Thyroid gland (tissue), 4 donors: ENCODE measurements at regions not wholly inside any gene's neighbourhood (a gene's known extent, or its start where the extent isn't known, plus 50 kb on each side); places are given as distances from the start of the nearest gene placed in this dataset.

Source experiments
- DNase-seq, 2 donors: peaks; one replicate each; pipeline ENCODE4 v3.0.0-alpha.2; 2019
- H3K27ac ChIP-seq, 3 donors: fragments of 200-600 bp; sonication (generic); 1 replicate in 2 of 3; 2 replicates in 1 of 3; pipeline ENCODE4 v1.5.1; 2016 to 2019; ENCODE audit warnings: mild to moderate bottlenecking in 1 of 3, moderate library complexity in 1 of 3
- H3K27me3 ChIP-seq: fragments of 200-600 bp; sonication (generic); one replicate; pipeline ENCODE4 v1.5.1; 2019
- H3K36me3 ChIP-seq, 2 donors: fragments of 200-600 bp; sonication (generic); one replicate each; pipeline ENCODE4 v1.5.1; 2016 to 2019
- H3K4me1 ChIP-seq, 2 donors: fragments of 200-600 bp; sonication (generic); one replicate each; pipeline ENCODE4 v1.5.1; 2017 to 2019
- H3K4me3 ChIP-seq, 3 donors: fragments of 200-600 bp; sonication (generic); replicated peaks in 1 of 3; 1 replicate in 2 of 3; 2 replicates in 1 of 3; pipeline ENCODE4 v1.5.1; 2016; ENCODE audit warnings: mild to moderate bottlenecking in 1 of 3
- H3K9me3 ChIP-seq: fragments of 200-600 bp; sonication (generic); one replicate; pipeline ENCODE4 v1.5.1; 2017
- POLR2A ChIP-seq, 2 donors: fragments of 450-650 bp; IDR thresholded peaks; one replicate each; pipeline ENCODE4 v1.6.1; 2017; ENCODE audit warnings: antibody characterized with exemption in 2 of 2, mild to moderate bottlenecking in 2 of 2, moderate library complexity in 1 of 2
- WGBS, 2 donors: methylation state at CpG; one replicate each; pipeline ENCODE4 v1.1.5; 2017; 5-methylcytosine and 5-hydroxymethylcytosine counted together
- intact Hi-C: fragments of 100-400 bp; cut with DNase I; formaldehyde crosslinking; loops from one replicate; pipeline ENCODE4 v1.15.1; 2023
- TF ChIP-seq, protein P1 (sequence below), 6 experiments: fragments of 200-600 bp in 3 of 6; fragments of 450-650 bp in 3 of 6; sonication (generic) in 3 of 6; IDR thresholded peaks; one replicate each; pipeline ENCODE4 v1.5.1; 2016 to 2019; ENCODE audit warnings: antibody characterized with exemption in 6 of 6, mild to moderate bottlenecking in 2 of 6, inconsistent platforms in 1 of 6, moderate library complexity in 1 of 6

DNA sequence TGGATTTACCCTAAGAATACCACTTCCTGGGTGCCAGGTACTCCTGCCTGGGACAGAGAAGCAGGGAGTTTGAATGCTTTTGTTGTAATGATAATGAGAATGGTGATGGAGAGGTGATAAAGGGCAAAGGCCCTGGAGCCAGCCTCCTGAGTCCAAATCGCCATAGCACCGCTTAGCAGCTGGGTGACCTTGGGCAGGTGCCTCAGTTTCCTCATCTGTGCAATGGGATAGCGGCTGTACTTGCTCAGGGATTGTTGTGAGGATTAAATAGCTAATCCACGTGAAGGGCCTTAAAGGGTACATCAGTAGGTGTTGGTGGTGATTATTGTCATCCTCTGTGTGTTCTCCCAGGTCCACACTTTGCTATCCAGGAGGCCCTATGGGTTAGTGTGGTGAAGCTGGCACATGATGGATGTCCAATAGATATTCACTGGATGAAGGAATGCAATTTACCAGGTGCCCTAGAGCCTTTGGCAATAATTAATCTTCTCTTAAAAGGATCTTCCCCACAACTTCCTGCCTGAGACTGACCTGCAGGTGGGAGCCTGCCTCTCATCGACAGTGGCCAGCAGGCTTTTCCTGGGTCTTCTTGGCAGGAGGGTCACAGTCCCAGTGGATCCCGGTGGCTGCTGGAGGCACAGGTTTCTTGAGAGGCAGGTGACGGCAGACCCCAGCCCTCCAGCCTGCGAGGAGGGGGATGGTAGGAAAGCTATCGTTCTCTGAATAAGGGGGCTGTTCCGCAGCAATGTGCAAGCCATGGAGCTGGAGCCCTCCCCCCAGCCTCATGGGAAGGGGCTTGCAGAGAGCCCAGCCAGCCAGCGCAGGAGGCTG lies 160.2 kb downstream of the MACROH2A1 start:
- H3K36me3 ChIP-seq: no peaks in the 10 kb centered on the region
- intact Hi-C loops: no loop called here
- H3K4me3 ChIP-seq: no peak overlapping the region
- WGBS, 2 donors: 75 to 78% methylated on average over 10 to 11 of the region's 11 CpGs
- no peak for DNase-seq
- no peaks in the 10 kb centered on the region for H3K27me3 ChIP-seq
- TF ChIP-seq, protein P1, sequence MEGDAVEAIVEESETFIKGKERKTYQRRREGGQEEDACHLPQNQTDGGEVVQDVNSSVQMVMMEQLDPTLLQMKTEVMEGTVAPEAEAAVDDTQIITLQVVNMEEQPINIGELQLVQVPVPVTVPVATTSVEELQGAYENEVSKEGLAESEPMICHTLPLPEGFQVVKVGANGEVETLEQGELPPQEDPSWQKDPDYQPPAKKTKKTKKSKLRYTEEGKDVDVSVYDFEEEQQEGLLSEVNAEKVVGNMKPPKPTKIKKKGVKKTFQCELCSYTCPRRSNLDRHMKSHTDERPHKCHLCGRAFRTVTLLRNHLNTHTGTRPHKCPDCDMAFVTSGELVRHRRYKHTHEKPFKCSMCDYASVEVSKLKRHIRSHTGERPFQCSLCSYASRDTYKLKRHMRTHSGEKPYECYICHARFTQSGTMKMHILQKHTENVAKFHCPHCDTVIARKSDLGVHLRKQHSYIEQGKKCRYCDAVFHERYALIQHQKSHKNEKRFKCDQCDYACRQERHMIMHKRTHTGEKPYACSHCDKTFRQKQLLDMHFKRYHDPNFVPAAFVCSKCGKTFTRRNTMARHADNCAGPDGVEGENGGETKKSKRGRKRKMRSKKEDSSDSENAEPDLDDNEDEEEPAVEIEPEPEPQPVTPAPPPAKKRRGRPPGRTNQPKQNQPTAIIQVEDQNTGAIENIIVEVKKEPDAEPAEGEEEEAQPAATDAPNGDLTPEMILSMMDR (IDR thresholded peaks at IDR 0.05): no peak
- H3K4me1 ChIP-seq: peaks cover 44 to 48% of the 10 kb centered on the region in 2 donors
- H3K27ac ChIP-seq: no peak overlapping the region
- no peaks in the 10 kb centered on the region for H3K9me3 ChIP-seq

DNA sequence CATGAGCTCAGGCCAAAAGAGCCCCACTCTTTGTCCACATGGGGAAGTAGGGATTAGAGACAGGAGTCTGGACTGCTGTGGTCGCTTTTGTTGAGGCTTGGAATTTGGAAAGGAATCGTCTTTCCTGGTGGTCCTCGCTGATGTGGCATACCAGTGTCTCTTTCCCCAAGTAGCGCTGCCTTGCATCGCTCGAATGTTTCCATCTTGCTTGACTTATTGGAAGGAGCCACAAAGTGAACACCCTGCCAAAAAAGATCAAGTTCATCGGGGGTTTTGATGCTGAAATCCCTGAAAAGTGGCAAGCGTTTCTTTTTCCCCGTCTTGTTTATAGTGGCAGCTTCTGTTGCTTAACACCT lies 161.3 kb downstream of the MACROH2A1 start:
- Histone ChIP-seq H3K27ac (no peak overlapping the region), H3K4me1 (peaks cover 43 to 46% of the 10 kb centered on the region in 2 donors), H3K27me3 (no peaks in the 10 kb centered on the region), H3K9me3 (no peaks in the 10 kb centered on the region), H3K4me3 (no peak overlapping the region), H3K36me3 (no peaks in the 10 kb centered on the region)
- 92 to 94% methylated on average over 9 of the region's 9 CpGs for WGBS, 2 donors
- no peak for DNase-seq
- TF ChIP-seq, protein P1 (IDR thresholded peaks at IDR 0.05): no peak
- no peak for TF ChIP-seq POLR2A (IDR thresholded peaks at IDR 0.05)
- intact Hi-C loops: no loop called here

DNA sequence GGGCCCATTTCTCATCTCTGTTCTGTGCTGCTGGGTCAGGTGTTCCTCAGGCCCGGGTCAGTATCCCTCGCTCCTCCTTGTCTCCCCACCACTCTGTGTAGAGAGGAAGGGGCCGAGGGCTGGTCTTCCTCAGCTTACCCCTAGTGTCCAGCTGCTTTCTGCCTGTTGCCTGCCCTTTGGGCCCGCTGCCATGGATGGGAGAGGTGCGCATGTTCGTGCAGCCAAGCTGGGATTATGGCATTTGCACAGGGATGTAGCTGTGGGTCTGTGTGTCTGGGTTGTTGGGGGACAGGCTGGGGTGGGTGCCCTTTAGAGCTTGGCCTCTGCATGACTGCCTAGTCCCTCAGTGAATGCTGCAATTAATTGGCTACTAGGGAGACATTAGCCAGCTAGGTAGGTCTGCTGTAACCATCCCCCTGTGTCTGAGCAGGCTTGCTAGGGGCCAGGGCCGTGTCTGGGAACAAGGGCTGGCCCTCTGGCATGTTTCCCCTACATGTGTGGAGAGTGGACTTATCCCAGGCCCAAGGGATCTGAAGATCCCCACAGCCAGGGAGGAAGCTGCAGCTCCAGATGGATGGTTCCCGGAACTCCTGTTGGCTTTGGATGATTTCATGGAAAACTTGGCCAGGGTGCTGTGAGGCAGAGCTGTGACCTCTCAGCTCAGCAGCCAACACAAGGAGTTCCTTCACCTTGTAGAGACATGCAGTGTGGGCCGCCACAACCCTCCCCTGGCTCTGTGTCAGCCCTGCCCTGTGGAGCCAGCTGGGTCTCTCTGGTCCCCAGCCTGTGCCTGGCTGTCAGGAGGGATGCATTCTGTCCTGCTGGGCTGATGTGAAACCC lies 161.9 kb downstream of the MACROH2A1 start:
- no peaks in the 10 kb centered on the region for H3K27me3 ChIP-seq
- no peak overlapping the region for H3K4me3 ChIP-seq
- no peaks in the 10 kb centered on the region for H3K9me3 ChIP-seq
- H3K4me1 ChIP-seq: peaks cover 40 to 42% of the 10 kb centered on the region in 2 donors
- WGBS, 2 donors: 79 to 88% methylated on average over 5 to 9 of the region's 9 CpGs
- intact Hi-C loops: no loop called here
- no peaks in the 10 kb centered on the region for H3K36me3 ChIP-seq
- TF ChIP-seq, protein P1 (IDR thresholded peaks at IDR 0.05): no peak
- no peak for TF ChIP-seq POLR2A (IDR thresholded peaks at IDR 0.05)
- H3K27ac ChIP-seq: no peak overlapping the region
- DNase-seq: no peak

DNA sequence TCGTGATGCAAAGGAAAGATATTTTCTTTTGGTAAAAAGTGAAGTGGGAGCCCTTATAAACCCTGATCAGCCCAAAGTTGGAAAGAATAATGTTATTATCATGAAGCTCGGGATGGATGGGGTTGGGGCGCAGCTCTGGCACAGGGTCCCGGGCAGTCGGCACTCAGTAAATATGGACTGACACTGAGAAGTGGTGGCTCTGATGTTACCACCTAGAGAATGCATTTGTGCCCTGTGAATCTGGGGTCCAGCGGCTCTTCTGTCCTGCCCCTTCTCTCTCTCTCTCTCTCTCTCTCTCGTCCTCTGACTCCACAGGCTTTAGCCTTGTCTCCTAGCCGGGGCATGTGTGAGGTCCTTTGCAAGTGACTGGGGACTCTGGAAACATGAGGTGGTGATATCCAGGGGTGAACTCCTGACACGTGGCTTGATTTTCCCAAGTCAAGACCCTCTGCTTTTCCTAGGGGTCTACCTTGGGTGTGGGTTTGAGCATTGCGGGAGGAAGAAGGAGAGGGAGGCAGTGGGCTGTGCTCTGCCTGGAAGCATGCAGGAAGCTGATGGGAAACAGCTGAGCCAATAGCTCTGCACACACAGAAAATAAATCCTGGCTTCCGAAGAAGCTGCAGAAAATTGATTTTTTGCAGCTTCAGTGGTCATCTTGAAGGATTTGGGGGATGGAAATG lies 162.7 kb downstream of the MACROH2A1 start:
- Histone ChIP-seq H3K27ac (no peak overlapping the region), H3K36me3 (no peaks in the 10 kb centered on the region), H3K27me3 (no peaks in the 10 kb centered on the region), H3K4me1 (peaks cover 33 to 35% of the 10 kb centered on the region in 2 donors), H3K9me3 (no peaks in the 10 kb centered on the region), H3K4me3 (no peak overlapping the region)
- intact Hi-C loops: no loop called here
- DNase-seq: no peak
- TF ChIP-seq POLR2A (IDR thresholded peaks at IDR 0.05): no peak
- TF ChIP-seq, protein P1 (IDR thresholded peaks at IDR 0.05): no peak
- WGBS, 2 donors: 86 to 87% methylated on average over 11 of the region's 11 CpGs
